ENCODE measurements at regions not wholly inside any gene's neighbourhood (a gene's known extent, or its start where the extent isn't known, plus 50 kb on each side); places are given as distances from the start of the nearest gene placed in this dataset.

DNA sequence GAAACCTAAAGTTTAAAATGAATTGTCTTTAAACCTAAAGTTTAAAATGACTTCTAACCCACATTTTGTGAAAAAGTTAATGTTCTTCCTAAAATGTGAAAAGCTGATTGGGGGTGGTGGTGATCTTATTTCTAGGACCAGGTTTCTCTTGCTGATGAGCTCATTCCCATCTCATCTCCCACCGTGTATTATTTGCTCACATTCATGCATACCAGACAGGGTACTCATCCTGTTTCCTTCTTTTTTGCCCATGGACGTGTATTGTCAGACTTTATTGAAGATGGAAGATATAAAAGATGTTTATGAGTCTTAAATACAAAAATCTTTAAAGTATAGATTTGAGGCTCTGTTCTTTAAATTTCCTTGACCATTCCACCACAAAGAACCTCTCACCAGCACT, 70.1 kb upstream of the MPHOSPH6 start:
- no peak for DNase-seq (ENCODE audit: low read depth)

DNA sequence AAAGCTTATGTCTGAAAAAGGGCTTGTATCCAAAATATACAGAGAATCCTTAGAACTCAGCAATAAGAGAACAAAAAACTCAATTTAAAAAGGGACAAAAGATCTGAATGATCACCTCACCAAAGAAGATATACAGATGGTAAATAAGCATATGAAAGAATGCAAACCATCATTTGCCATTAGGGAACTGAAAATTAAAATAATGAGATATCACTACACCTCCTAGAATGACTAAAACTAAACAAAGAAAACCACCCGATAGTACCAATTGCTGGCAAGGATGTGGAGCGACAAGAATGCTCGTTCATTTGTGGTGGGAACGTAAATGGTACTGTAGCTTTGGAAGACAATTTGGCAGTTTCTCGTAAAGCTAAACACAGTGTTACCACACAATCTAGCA, 66.9 kb upstream of the MPHOSPH6 start:
- DNase-seq (ENCODE audit: low read depth): no peak

DNA sequence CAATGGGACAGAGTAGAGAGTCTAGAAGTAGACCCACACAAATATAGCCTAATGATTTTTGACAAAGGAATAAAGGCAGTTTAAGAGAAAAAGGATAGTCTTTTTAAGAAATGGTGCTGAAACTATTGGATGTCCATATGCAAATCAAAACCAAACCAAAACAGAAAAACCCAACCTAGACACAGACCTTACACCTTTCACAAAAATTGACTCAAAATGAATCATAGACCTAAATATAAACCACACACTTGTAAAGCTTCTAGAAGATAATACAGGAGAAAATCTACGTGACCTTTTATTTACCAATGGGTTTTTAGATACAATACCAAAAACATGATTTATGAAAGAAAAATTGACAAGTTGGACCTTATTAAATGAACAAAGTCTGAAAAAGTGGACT, 66.4 kb upstream of the MPHOSPH6 start:
- no peak for DNase-seq (ENCODE audit: low read depth)

DNA sequence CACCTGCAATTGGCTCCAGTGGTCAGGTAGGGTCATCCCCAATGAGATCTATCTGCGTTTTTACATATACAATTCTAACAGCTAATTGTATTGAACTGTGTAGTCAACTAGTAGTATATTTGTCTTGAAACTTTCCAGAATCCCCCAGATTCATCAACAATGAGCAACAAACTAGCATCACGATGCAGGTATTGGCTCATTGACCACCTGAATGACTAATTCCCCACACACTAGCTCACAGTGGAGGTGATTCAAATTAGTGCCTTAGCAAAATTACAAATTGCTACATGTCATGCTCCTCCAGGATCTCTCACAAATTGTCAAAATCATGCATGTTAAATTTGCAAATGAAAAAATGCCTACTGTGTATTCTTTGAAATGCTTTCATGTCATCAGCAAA, 62.8 kb upstream of the MPHOSPH6 start:
- DNase-seq (ENCODE audit: low read depth): no peak

DNA sequence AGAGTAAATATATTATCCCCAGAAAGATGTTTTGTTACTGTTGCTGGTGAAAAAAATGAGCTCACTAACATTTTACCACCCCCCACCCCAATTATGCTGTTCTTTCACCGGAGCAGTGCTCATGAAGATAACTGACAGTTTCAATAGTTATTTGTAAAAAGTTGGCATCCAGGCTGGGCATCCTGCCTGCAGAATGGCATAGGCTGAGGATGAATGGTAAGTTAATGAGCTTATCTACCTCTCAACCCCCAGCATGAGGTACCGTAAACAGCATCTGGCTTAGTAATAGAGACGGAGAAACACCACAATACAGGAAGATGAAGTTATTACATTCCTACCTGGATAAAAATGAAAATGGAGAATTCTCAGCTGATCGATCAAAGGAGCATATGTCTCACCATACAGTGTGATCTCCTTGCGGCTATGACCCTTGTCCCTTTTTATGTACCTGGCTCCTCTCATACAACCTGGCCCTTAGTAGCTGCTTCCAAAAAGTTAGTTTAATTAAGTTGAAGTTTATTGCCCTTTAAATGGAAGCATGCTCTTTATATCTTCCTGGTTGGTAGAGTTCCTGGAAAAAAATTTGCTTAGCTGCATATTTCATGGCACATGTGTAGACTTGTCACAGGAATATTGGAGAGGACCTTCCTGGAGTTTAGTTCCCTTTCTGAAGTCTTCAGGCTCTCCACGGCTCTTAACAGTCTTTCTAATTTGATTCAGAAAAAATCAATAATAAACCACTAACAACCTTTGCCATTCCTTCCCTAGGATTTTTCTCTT, 61.2 kb upstream of the MPHOSPH6 start:
- no peak for DNase-seq (ENCODE audit: low read depth)

DNA sequence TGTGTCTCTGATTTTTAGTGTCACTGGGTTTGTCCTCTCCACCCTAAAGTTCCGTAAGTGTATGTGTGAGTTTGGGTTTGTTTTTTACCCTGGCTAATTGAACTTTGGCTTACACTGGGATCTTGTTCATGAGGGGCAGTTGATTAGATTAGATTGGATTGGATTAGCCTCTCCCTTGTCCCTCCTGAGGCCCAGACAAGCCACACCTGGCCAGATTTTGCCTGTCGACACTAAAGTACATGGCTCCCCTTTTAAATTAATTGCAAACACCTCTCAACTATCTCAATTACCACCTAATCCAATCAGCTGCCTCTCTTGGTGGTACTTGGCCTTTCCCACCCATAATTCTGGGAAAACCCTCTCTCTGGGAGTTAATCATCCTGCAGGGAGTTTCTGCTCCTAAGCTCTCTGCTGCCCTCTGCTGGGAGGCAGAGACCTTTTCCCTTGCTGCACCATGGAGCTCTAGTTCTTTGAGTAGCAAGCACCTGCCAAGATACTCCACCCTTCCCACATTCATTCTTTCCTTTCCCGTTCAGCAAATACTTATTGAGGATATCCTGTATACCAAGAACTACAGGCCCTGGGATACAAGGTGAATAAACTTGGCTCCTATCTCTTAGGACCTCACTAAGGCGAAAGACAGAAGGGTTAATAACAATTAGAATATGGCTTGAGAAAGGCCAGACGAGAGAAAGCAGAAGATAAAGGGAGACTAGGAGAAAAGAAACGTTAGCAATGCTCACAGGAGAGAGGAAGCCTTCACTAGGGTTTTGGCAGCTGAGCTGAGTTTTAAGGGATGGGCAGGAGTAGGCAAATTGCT, 60.0 kb upstream of the MPHOSPH6 start:
- DNase-seq (ENCODE audit: low read depth): peak; percentile 40

DNA sequence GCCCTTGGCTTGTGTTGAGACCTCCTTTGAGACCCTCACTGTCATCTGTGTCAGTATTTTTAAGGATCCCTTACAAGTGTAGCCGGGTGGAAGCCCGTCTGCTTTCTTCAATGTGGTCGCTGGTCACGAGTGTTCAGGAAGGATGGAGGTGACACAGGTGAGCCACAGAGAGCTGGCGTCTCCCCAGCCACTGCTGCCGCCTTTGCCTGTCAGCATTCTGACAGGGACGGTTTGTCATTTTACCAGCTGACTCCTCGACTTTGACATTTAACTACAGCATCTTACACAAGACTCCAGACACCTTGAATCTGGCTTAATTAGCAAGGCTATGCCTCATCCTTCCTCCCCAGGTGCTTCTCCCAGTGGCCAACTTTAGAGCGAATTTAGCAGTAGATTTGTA, 56.3 kb upstream of the MPHOSPH6 start:
- no peak for DNase-seq (ENCODE audit: low read depth)

DNA sequence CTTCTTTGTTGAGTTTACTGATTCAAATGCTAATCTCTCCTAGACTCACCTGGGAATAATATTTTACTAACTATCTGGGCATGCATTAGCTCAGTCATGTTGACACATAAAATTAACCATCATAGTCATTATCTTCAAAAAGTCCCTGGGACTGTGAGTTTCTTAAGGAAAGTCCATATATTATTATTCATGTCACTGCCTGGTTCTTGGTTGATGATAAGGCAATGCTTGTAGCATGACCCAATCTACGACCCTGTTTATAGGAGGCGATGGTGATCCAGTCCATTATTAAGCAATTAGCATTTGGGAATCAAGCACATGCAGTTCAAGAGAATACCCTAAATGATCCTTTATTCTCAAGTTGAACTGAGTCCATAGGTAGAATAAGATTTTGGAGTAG, 54.8 kb upstream of the MPHOSPH6 start:
- DNase-seq (ENCODE audit: low read depth): no peak

DNA sequence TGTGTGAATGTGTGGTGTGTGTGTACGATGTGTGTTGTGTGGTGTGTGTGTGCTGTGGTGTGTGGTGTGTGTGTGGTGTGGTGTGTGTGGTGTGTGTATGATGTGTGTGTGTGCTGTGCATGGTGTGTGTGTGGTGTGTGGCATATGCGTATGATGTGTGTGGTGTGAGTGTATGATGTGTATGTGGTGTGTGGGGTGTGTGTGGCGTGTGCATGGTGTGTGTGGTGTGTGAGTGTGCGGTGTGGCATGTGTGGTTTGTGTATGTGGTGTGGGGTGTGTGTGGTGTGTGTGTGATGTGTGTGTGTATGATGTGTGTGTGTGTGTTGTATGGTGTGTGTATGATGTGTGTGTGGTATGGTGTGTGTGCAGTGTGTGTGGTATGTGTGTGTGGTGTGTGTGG, 50.5 kb upstream of the MPHOSPH6 start:
- DNase-seq (ENCODE audit: low read depth): no peak
